ENCODE measurements at regions not wholly inside any gene's neighbourhood (a gene's known extent, or its start where the extent isn't known, plus 50 kb on each side); places are given as distances from the start of the nearest gene placed in this dataset.

GRCh38 chr3:31423482-31423881 is 109.2 kb upstream of the STT3B start:
- no peak for TF ChIP-seq CTCF (conservative IDR thresholded peaks at IDR 0.05; ENCODE audit: low read depth)
- CTCF ChIA-PET: interaction anchor here (0.7 kb wide), 1 partner anchor 549 kb away, joined by 6 read pairs; no protein-coding TSS in a partner anchor
- POLR2A ChIA-PET (ENCODE audit: low non-redundant PET): no interaction called here
- DNase-seq (ENCODE audit: low spot score): no peak
- no peak overlapping the region for H3K27ac ChIP-seq

GRCh38 chr3:31425401-31425800 is 107.3 kb upstream of the STT3B start:
- no peak overlapping the region for H3K27ac ChIP-seq
- no peak for TF ChIP-seq CTCF (conservative IDR thresholded peaks at IDR 0.05; ENCODE audit: low read depth)
- DNase-seq (ENCODE audit: low spot score): no peak
- CTCF ChIA-PET: interaction anchor here (0.5 to 0.7 kb wide), 3 partner anchors 29 to 1521 kb away, joined by 3 read pairs; no protein-coding TSS in a partner anchor
- POLR2A ChIA-PET (ENCODE audit: low non-redundant PET): no interaction called here

GRCh38 chr3:31427623-31428022 is 105.1 kb upstream of the STT3B start:
- POLR2A ChIA-PET (ENCODE audit: low non-redundant PET): no interaction called here
- DNase-seq (ENCODE audit: low spot score): no peak
- H3K27ac ChIP-seq: no peak overlapping the region
- TF ChIP-seq CTCF (conservative IDR thresholded peaks at IDR 0.05; ENCODE audit: low read depth): no peak
- CTCF ChIA-PET: no interaction called here

- no peak for DNase-seq (ENCODE audit: low spot score)
- H3K27ac ChIP-seq: no peak overlapping the region
- CTCF ChIA-PET: no interaction called here
- no peak for TF ChIP-seq CTCF (conservative IDR thresholded peaks at IDR 0.05; ENCODE audit: low read depth)
- POLR2A ChIA-PET (ENCODE audit: low non-redundant PET): no interaction called here
Observed at GRCh38 chr3:31431321-31431720, 101.4 kb upstream of the STT3B start.

- no peak for DNase-seq (ENCODE audit: low spot score)
- ChIA-PET CTCF (no interaction called here), POLR2A (ENCODE audit: low non-redundant PET) (no interaction called here)
- no peak for TF ChIP-seq CTCF (conservative IDR thresholded peaks at IDR 0.05; ENCODE audit: low read depth)
- H3K27ac ChIP-seq: no peak overlapping the region
Observed at GRCh38 chr3:31432897-31433678, 99.6 kb upstream of the STT3B start.

GRCh38 chr3:31433679-31433992 is 99.1 kb upstream of the STT3B start:
- H3K27ac ChIP-seq: no peak overlapping the region
- CTCF ChIA-PET: no interaction called here
- TF ChIP-seq CTCF (conservative IDR thresholded peaks at IDR 0.05; ENCODE audit: low read depth): no peak

More at GRCh38 chr3:31433679-31433992, 99.1 kb upstream of the STT3B start:
- DNase-seq (ENCODE audit: low spot score): no peak
- POLR2A ChIA-PET (ENCODE audit: low non-redundant PET): no interaction called here
